Naive thymus-derived CD4-positive, alpha-beta T cell (primary cell): ENCODE measurements at regions not wholly inside any gene's neighbourhood (a gene's known extent, or its start where the extent isn't known, plus 50 kb on each side); places are given as distances from the start of the nearest gene placed in this dataset.

Experiments
- ATAC-seq: fragments of 150-1000 bp; cut with Tn5 transposase; 2 replicates; pipeline ENCODE4 v1.10.0; 2021; ENCODE audit warnings: mild to moderate bottlenecking, moderate library complexity
- CTCF ChIA-PET: fragments of 350-600 bp; sonication (Branson Sonifier 250); formaldehyde crosslinking; loops from one replicate; lab custom pipeline; 2021; ENCODE audit warnings: antibody characterized with exemption; lab: Charles Lee
- POLR2A ChIA-PET: fragments of 350-600 bp; sonication (Branson Sonifier 250); formaldehyde crosslinking; loops from one replicate; lab custom pipeline; 2021; ENCODE audit warnings: antibody characterized with exemption, inconsistent platforms; lab: Charles Lee
- DNase-seq, 9 donors: peaks; one replicate each; pipeline versions ENCODE4 v3.0.0 to v3.0.0-alpha.2; 2020 to 2022; ENCODE audit warnings: mixed read lengths in 1 of 9
- H3K27ac ChIP-seq: one replicate; pipeline ENCODE4 v1.7.0; 2013; ENCODE audit warnings: mild to moderate bottlenecking, low read depth, low read length, moderate library complexity
- H3K27me3 ChIP-seq, 2 donors: one replicate each; pipeline ENCODE4 v1.7.0; 2013; ENCODE audit warnings: low read length in 2 of 2, mild to moderate bottlenecking in 2 of 2, moderate library complexity in 2 of 2; ENCODE audit not compliant: control insufficient read depth in 2 of 2, insufficient read depth in 2 of 2
- H3K36me3 ChIP-seq, 3 experiments: 1 replicate in 2 of 3; 2 replicates in 1 of 3; pipeline ENCODE4 v1.7.0; 2013; ENCODE audit warnings: low read length in 3 of 3, mild to moderate bottlenecking in 3 of 3, moderate library complexity in 1 of 3; ENCODE audit not compliant: insufficient read depth in 3 of 3, control insufficient read depth in 2 of 3
- H3K4me1 ChIP-seq, 2 donors: one replicate each; pipeline ENCODE4 v1.7.0; 2013; ENCODE audit warnings: low read length in 2 of 2, mild to moderate bottlenecking in 2 of 2, moderate library complexity in 1 of 2; ENCODE audit not compliant: control insufficient read depth in 2 of 2, insufficient read depth in 2 of 2
- H3K4me3 ChIP-seq: 2 replicates; pipeline ENCODE4 v1.7.0; 2013; ENCODE audit warnings: mild to moderate bottlenecking, low read length
- H3K9me3 ChIP-seq, 3 experiments: 1 replicate in 2 of 3; 2 replicates in 1 of 3; pipeline ENCODE4 v1.7.0; 2013; ENCODE audit warnings: low read length in 3 of 3; ENCODE audit not compliant: control insufficient read depth in 2 of 3
- H3K27ac Mint-ChIP-seq, 9 donors: one replicate each; pipeline ENCODE4 v1.8.0; 2020 to 2022; ENCODE audit warnings: mixed read lengths in 9 of 9, mild to moderate bottlenecking in 8 of 9, moderate library complexity in 5 of 9, inconsistent platforms in 2 of 9
- H3K27me3 Mint-ChIP-seq, 5 donors: one replicate each; pipeline ENCODE4 v1.8.0; 2021 to 2022; ENCODE audit warnings: mixed read lengths in 5 of 5, mild to moderate bottlenecking in 1 of 5
- H3K36me3 Mint-ChIP-seq, 5 donors: one replicate each; pipeline ENCODE4 v1.8.0; 2020 to 2022; ENCODE audit warnings: mixed read lengths in 5 of 5, mild to moderate bottlenecking in 3 of 5, inconsistent platforms in 1 of 5
- H3K4me1 Mint-ChIP-seq, 7 donors: one replicate each; pipeline ENCODE4 v1.8.0; 2020 to 2022; ENCODE audit warnings: mixed read lengths in 7 of 7, mild to moderate bottlenecking in 3 of 7, inconsistent platforms in 1 of 7
- H3K4me3 Mint-ChIP-seq, 10 donors: one replicate each; pipeline ENCODE4 v1.8.0; 2020 to 2022; ENCODE audit warnings: mild to moderate bottlenecking in 10 of 10, mixed read lengths in 10 of 10, moderate library complexity in 6 of 10, inconsistent platforms in 2 of 10
- H3K9me3 Mint-ChIP-seq, 11 donors: one replicate each; pipeline ENCODE4 v1.8.0; 2020 to 2022; ENCODE audit warnings: mixed read lengths in 11 of 11, mild to moderate bottlenecking in 4 of 11, inconsistent platforms in 1 of 11, moderate library complexity in 1 of 11
- intact Hi-C, 2 donors: fragments of 100-400 bp; cut with micrococcal nuclease; formaldehyde crosslinking; loops; one replicate each; pipeline ENCODE4 v1.15.1; 2023

- ATAC-seq: no peak
Measured at GRCh38 chr16:59188029-59188428, 453.9 kb upstream of the GOT2 start.

GRCh38 chr16:59181821-59182420 is 447.8 kb upstream of the GOT2 start:
- no peaks in the 10 kb centered on the region for H3K4me1 Mint-ChIP-seq
- H3K27me3 ChIP-seq: no peaks in the 10 kb centered on the region
- H3K4me3 ChIP-seq: no peak overlapping the region
- ATAC-seq: no peak
- no peak overlapping the region for H3K27ac Mint-ChIP-seq
- H3K4me3 Mint-ChIP-seq: no peak overlapping the region
- H3K36me3 Mint-ChIP-seq: no peaks in the 10 kb centered on the region
- peaks cover 0 to 4% (median 0%) of the 10 kb centered on the region in 5 donors for H3K27me3 Mint-ChIP-seq
- DNase-seq: no peak
- H3K4me1 ChIP-seq: no peaks in the 10 kb centered on the region
- CTCF ChIA-PET: no interaction called here
- no peak overlapping the region for H3K27ac ChIP-seq
- H3K9me3 ChIP-seq: no peaks in the 10 kb centered on the region
- POLR2A ChIA-PET: no interaction called here
- intact Hi-C loops: no loop called here
- H3K36me3 ChIP-seq: no peaks in the 10 kb centered on the region
- H3K9me3 Mint-ChIP-seq: peaks cover 0 to 7% (median 0%) of the 10 kb centered on the region in 11 donors

More at GRCh38 chr16:59188029-59188428, 453.9 kb upstream of the GOT2 start:
- no peak overlapping the region for H3K27ac ChIP-seq
- H3K4me1 ChIP-seq: no peaks in the 10 kb centered on the region
- Mint-ChIP-seq H3K36me3 (no peaks in the 10 kb centered on the region), H3K4me1 (peaks cover 0 to 6% (median 0%) of the 10 kb centered on the region in 7 donors), H3K27ac (no peak overlapping the region), H3K27me3 (no peaks in the 10 kb centered on the region), H3K4me3 (no peak overlapping the region), H3K9me3 (peaks cover 0 to 7% (median 0%) of the 10 kb centered on the region in 11 donors)
- no peaks in the 10 kb centered on the region for H3K9me3 ChIP-seq
- DNase-seq: no peak
- no peak overlapping the region for H3K4me3 ChIP-seq
- no peaks in the 10 kb centered on the region for H3K36me3 ChIP-seq
- intact Hi-C loops: no loop called here
- no peaks in the 10 kb centered on the region for H3K27me3 ChIP-seq
- CTCF ChIA-PET: no interaction called here
- POLR2A ChIA-PET: no interaction called here

DNA sequence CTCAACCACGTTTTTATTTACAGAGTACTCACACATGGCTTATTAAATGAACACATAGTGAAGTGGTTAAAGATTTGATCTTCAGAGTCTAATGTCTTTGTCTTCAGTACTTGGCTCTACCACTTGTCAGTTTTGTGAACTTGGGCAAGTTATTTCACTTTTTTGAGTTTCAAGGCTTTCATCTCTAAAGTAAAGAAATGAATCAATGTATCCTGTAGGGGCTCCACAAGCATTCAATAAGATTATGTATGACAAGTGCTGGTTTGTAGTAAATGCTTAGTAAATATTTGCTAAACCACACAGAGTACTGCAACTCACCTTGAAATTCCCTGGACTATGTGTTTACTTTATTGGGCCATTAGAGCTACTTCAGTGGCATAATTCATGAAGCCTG is 446.0 kb upstream of the GOT2 start:
- Mint-ChIP-seq H3K4me1 (no peaks in the 10 kb centered on the region), H3K9me3 (peaks cover 0 to 5% (median 0%) of the 10 kb centered on the region in 11 donors), H3K27me3 (peaks cover 0 to 4% (median 0%) of the 10 kb centered on the region in 5 donors), H3K36me3 (no peaks in the 10 kb centered on the region), H3K4me3 (no peak overlapping the region), H3K27ac (no peak overlapping the region)
- intact Hi-C loops: no loop called here
- no peaks in the 10 kb centered on the region for H3K4me1 ChIP-seq
- POLR2A ChIA-PET: no interaction called here
- CTCF ChIA-PET: interaction anchor here (0.6 kb wide), 1 partner anchor 448 kb away, joined by 3 read pairs; no protein-coding TSS in a partner anchor
- ATAC-seq: no peak
- no peak overlapping the region for H3K27ac ChIP-seq
- H3K27me3 ChIP-seq: no peaks in the 10 kb centered on the region
- H3K36me3 ChIP-seq: no peaks in the 10 kb centered on the region
- H3K9me3 ChIP-seq: no peaks in the 10 kb centered on the region
- no peak overlapping the region for H3K4me3 ChIP-seq
- no peak for DNase-seq

DNA sequence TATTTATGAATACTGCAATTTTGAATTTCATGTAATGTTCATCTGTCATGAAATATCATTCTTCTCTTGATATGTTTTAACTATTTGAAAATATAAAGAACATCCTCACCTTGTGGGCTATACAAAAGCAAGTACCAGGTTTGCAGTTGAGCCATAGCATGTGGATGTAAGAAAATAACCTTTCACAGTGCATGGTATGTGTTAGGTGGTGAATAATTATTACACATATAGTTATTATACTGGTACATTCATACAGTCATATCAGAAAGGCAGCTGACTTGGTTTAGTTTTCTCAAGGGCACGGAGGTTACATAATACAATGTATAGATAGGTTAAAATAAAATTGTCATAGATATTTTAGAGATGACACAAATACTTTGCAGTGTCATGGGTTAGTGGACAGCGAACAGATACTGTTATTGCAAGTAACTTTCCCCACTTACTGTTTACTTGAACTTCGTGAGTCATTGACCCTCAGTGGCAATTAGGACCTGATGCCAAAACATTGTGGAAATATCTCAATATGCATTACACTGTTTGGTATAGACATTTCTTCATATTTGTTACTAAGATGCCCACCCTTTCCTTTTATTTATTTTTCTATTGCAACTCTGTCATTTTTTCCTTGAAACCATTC is 445.4 kb upstream of the GOT2 start:
- no peak for DNase-seq
- no peaks in the 10 kb centered on the region for H3K4me1 ChIP-seq
- Mint-ChIP-seq H3K9me3 (peaks cover 0 to 5% (median 0%) of the 10 kb centered on the region in 11 donors), H3K36me3 (no peaks in the 10 kb centered on the region), H3K4me3 (no peak overlapping the region), H3K4me1 (no peaks in the 10 kb centered on the region), H3K27me3 (peaks cover 0 to 4% (median 0%) of the 10 kb centered on the region in 5 donors), H3K27ac (no peak overlapping the region)
- ChIA-PET POLR2A (no interaction called here), CTCF (no interaction called here)
- no peak for ATAC-seq
- no peak overlapping the region for H3K4me3 ChIP-seq
- no peaks in the 10 kb centered on the region for H3K36me3 ChIP-seq
- no peaks in the 10 kb centered on the region for H3K9me3 ChIP-seq
- no peaks in the 10 kb centered on the region for H3K27me3 ChIP-seq
- intact Hi-C loops: no loop called here
- H3K27ac ChIP-seq: no peak overlapping the region

DNA sequence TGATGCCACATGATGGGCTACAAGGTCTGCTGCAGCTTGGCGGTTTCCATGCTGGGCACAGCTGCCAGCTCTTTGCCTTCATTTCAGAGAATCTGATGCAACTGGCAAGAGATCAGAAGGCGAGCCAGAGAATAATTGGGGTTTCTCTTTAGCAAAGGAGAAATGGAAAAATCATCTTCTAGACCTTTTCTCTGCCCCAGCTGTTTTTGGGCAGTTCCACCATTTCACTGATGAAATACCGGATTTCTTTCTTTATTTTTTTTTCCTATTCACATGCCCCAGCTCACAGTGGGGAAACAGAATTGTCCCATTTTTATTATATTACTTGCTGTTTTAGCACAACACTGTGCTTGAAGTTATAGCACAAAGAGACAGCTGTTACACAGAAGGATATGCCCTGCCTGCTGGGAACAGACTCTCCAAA is 439.3 kb upstream of the GOT2 start:
- no peak overlapping the region for H3K4me3 Mint-ChIP-seq

DNA sequence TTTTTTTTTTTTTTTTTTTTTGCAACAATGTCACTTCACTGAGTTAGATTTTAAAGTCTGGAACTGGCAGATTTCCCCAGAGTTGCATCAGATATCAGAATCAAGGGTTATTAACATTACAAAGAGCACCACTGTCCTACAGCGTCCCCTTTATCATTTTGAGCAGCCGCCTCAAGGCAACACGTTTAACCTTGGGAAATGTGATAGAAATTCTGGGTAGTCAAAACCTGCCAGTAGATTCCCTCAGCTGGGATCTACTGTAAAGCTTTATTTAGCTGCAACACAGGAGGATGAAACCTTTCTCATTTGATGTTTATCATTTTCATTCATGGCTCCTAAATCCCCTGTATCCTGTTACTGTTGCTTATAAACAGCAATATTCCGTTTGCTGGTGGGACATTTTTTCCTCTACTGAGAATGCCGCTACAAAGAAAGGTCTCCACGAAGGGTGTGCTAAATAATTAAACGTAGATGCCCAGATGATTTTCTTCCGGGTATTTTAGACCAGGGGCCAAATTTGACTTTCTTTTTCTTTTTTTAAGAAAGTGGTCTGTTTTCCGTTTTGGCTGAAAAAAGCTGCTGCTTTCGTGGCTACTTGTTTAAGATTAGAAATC is 436.1 kb upstream of the GOT2 start:
- H3K4me3 Mint-ChIP-seq: no peak overlapping the region
- CTCF ChIA-PET: no interaction called here
- DNase-seq (no peak), ATAC-seq (no peak)
- H3K27ac Mint-ChIP-seq: no peak overlapping the region
- peaks cover 0 to 3% (median 0%) of the 10 kb centered on the region in 11 donors for H3K9me3 Mint-ChIP-seq
- Histone ChIP-seq H3K4me3 (no peak overlapping the region), H3K27me3 (no peaks in the 10 kb centered on the region), H3K27ac (no peak overlapping the region), H3K9me3 (no peaks in the 10 kb centered on the region), H3K4me1 (no peaks in the 10 kb centered on the region), H3K36me3 (no peaks in the 10 kb centered on the region)
- no peaks in the 10 kb centered on the region for H3K27me3 Mint-ChIP-seq
- no peaks in the 10 kb centered on the region for H3K4me1 Mint-ChIP-seq
- POLR2A ChIA-PET: no interaction called here
- intact Hi-C loops: no loop called here
- H3K36me3 Mint-ChIP-seq: no peaks in the 10 kb centered on the region

More for the DNA sequence above, 439.3 kb upstream of the GOT2 start:
- Histone ChIP-seq H3K4me1 (no peaks in the 10 kb centered on the region), H3K27me3 (no peaks in the 10 kb centered on the region), H3K4me3 (no peak overlapping the region), H3K36me3 (no peaks in the 10 kb centered on the region), H3K9me3 (no peaks in the 10 kb centered on the region), H3K27ac (no peak overlapping the region)
- H3K4me1 Mint-ChIP-seq: no peaks in the 10 kb centered on the region
- ChIA-PET POLR2A (no interaction called here), CTCF (no interaction called here)
- ATAC-seq: no peak
- no peak overlapping the region for H3K27ac Mint-ChIP-seq
- H3K9me3 Mint-ChIP-seq: peaks cover 0 to 5% (median 0%) of the 10 kb centered on the region in 11 donors
- DNase-seq: no peak
- intact Hi-C loops: no loop called here
- H3K36me3 Mint-ChIP-seq: no peaks in the 10 kb centered on the region
- peaks cover 0 to 3% (median 0%) of the 10 kb centered on the region in 5 donors for H3K27me3 Mint-ChIP-seq
